Activated CD8-positive, alpha-beta memory T cell treated with anti-CD3 and anti-CD28 coated beads for 1 hour (primary cell): ENCODE measurements at regions not wholly inside any gene's neighbourhood (a gene's known extent, or its start where the extent isn't known, plus 50 kb on each side); places are given as distances from the start of the nearest gene placed in this dataset.
"Not testable (repeated sequence)": the region's sequence is repeated elsewhere in the genome, so short reads cannot be mapped to it uniquely, and the experiment has no call there.

Experiments
- DNase-seq, 2 donors: peaks; one replicate each; pipeline ENCODE4 v3.0.0-alpha.2; 2020; ENCODE audit warnings: low read depth in 1 of 2; ENCODE audit errors: extremely low read depth in 1 of 2

GRCh38 chr14:86065407-86065806 lies 535.5 kb downstream of the FLRT2 start:
- DNase-seq = no peak

DNA sequence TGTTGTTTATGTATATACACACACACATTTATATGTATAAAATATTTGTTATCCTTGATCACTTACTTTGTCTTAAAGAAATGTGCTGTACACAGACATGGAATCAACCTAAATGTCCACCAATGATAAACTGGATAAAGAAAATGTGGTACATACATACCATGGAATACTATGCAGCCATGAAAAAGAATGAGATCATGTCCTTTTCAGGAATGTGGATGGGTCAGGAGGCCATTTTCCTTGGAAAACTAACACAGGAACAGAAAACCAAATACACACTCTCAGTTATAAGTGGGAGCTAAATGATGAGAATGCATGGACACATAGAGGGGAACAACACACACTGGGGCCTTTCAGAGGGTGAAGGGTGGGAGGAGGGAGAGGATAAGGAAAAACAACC lies 534.7 kb downstream of the FLRT2 start:
- DNase-seq = not testable (repeated sequence)

DNA sequence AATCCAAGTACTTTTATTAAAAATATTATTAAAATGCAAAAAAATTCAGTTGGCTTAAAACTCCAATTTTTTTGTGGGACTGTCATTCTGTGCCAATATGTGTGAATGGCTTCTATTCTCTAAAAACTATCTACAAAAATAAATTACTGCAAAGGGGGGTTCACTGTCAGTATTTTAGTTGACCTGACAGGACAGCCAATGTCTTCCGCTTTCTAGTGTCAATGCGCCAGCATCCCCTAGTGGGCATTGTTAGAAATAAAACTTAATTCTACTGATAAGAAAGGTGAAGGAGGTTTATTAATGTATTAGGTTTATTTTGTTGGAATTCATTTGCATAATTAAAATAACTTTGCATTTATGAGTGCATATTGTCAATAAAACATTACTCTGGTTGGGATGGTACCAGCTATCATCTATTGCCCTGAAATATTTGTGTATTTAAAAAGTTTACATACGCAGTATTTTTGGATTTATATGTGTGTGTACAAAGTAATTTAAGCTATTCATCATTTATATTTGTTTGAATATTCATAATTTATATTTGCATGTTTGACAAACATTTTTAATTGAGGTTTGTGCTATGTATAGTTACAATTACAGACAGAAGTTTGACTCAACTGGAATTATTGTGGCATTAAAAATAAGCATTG lies 527.2 kb downstream of the FLRT2 start:
- no peak for DNase-seq

DNA sequence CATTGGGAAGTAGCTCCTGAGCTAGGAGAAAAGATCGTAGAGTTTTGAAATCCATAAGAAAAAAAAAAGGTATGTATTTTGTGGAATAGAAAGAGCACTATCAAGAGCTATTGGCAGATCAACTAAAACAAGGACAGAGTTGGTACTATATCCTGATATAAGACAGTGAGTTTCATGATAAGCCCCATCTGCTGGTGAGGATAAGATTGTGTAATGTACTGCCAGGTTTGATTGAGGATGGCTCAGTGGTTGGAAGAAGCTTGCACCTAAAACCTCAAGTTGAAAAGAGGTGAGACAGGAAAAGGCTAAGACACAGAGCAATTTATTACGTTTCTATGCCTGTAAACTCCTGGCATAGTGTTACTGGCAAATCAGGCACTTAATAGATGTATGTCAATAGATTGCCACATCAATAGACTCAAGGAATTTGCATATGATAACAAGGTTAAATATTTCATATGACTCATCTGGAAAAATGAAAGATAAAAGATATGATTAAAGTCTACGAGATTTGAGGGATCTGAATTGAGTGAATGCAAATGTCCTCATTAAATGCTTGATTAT lies 525.6 kb downstream of the FLRT2 start:
- no peak for DNase-seq

DNA sequence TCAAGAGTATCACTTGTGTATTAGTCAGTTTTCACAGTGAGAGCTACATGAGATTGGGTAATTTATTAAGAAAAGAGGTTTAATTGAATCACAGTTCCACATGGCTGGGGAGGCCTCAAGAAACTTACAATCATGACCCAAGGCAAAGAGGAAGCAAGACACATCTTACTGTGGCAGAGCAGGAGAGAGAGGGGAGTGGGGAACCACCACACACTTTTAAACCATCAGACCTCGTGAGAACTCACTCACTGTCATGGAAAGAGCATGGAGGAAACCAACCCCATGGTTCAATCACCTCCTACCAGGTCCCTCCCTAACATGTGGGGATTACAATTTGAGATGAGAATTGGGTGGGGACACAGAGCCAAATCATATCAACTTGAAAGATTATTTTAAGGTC lies 522.9 kb downstream of the FLRT2 start:
- no peak for DNase-seq

GRCh38 chr14:86050757-86051156 lies 520.8 kb downstream of the FLRT2 start:
- DNase-seq = no peak

- no peak for DNase-seq
Observed at GRCh38 chr14:86050072-86050683, 520.2 kb downstream of the FLRT2 start.

GRCh38 chr14:86039176-86039575 lies 509.2 kb downstream of the FLRT2 start:
- DNase-seq = no peak

DNA sequence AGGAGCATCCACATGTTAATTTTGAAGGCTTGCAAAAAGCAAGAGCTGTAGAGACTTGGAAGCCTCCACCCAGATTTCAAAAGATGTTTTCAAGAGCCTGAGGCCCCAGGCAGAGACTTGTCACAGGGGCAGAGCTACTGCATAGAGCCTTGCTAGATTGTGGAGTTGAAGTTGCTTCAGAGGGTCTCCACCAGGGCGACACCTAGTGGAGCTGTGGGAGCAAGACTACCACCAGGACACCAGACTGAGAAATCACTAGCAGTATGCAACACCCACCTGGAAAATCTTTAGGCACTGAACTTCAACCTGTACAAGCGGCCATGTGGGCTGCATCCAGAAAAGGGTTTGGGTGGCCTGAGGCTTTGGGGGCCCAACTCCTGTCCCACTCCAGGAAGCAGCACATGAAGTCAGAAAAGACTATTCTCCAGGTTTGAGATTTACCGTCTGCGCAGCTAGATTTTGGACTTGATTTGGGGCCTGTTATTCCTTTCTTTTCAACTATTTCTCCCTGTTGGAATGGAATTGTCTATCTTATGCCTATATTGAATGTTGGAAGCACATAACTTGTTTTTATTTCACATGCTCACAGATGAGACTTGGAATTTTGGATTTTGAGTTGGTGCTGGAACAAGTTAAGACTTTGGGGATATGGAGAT lies 508.6 kb downstream of the FLRT2 start:
- DNase-seq = peak in 1 of 2 donors; percentile 11

DNA sequence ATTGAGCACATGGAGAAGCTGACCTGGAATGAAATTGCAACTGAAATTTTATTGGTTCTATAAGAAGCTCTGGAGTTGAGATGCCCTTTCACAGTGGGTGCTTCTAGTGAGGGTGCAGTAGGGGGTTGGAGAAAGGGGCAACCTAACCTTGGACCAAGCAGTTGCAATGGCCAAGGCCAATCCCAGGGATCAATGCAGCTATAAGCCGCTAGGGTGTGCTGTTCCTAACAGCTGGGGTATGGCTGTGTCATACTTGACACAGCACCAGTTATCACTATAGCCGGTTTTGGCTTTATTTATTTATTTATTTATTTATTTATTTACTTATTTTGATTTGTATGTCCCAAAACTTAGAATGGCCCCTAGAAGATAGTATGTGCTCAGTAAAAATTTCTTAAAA lies 505.9 kb downstream of the FLRT2 start:
- no peak for DNase-seq

DNA sequence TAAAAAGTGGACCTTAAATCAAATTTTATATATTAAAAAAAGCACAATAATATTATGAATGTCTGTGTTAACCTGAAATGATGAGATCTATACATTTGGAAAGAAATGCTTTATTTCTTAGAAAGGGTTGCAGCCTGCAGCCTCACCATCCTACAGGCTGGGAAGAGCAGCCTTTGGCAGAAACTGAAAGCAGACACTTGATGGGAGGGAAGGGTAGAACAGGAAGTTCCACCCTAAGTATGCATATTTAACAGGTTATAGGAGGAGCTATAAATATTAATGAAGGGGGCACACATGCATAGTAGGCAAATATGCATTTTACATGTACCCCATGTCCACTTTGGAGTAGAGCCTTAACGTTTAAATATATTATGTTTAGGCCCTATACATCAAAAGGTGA lies 498.0 kb downstream of the FLRT2 start:
- DNase-seq = no peak

- no peak for DNase-seq
Observed at GRCh38 chr14:86027144-86027543, 497.2 kb downstream of the FLRT2 start.

DNA sequence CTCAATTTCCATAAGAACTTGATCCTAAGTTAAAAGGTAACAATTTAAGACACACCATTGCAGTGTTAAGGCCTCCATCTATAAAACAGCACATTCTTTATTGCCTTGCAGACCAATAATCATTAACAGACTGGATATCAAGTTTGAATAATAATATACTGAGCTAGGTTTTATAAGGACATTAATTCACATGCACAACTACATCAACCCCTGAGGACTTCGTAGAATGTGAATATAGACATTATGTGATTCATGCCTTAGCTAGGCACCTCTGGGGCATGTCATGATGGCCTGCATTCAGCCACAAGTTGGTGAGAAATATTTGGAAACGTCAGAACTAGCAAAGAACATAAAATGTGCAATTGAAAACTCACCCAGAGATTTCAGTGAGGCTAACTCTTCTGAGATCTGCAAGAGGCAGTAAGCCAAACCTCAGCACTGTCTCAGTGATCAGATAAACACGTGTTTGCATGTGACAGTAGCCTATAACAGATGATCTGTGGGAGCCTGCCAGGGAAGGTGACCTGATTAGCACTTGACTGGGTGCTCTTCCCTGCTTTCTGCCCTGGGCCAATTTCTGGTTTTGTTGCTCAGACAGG lies 492.2 kb downstream of the FLRT2 start:
- DNase-seq = no peak

GRCh38 chr14:86020841-86021240 lies 490.9 kb downstream of the FLRT2 start:
- DNase-seq = no peak

DNA sequence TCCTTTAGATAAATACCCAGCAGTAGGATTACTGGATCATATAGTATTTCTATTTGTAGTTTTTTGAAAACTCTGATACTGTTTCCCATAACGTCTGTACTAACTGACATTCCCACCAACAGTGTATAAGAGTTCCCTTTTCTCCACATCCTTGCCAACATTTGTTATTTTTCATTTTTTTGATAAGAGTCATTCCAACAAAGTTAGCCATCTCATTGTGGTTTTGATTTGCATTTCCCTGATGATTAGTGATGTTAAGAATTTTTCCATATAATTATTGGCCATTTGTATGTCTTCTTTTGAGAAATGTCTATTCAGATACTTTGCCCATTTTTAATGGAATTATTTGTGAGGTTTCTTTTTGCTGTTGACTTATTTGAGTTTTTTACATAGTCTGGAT lies 486.0 kb downstream of the FLRT2 start:
- no peak for DNase-seq

DNA sequence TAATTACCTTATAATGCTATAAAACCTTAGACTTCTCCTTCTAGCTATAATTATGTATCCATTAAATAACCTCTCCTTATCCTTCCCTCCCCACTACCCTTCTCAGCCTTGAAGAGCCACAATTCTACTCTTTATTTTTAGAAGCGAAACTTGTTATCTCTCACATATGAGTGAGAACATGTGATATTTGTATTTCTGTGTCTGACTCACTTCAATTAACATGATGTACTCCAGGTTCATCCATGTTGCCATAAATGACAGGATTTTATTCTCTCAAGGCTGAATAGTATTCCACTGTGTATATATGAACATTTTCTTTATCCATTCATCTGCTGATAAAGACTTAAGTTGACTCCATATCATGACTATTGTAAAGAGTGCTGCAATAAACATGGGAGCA lies 485.6 kb downstream of the FLRT2 start:
- DNase-seq = no peak

DNA sequence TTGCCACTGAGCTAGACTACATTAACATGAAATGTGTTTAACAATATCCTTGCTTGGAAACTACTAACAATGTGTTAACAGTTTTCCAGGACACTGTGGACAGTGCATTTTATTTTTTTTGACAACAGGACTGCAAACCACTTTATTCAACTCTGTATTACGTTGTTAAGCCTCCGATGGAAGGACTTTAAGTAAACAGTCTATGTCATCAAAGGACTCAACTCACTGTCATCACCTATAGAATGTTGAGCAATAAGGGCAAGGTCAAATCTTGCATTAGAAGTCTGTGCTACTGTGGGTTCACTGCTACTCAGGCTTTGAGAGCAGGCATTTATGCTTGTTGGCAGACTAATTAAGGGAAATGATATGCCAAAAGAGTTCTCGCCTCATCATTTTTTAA lies 483.7 kb downstream of the FLRT2 start:
- DNase-seq = no peak

- no peak for DNase-seq
Observed at GRCh38 chr14:86012461-86012860, 482.5 kb downstream of the FLRT2 start.

DNA sequence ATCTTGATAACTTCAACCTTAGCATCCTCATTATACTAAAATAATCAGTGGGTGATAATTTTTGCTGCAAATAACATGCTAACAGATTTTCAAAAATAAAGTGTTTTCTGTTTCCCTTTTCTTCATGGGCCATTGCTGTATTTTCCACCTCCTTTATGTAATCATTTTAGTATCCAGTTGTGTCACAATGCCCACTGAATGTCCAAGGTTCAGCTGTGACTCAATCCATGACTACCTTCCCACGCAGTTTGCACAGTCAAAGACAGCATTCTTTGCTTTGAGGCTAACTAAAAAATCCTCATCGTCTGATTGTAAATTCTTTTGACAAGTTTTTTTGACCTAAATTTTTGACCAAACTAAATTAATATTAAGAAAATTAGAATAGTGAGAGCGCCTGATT lies 474.1 kb downstream of the FLRT2 start:
- no peak for DNase-seq

- DNase-seq = no peak
Observed at GRCh38 chr14:85996551-85996950, 466.6 kb downstream of the FLRT2 start.

GRCh38 chr14:85991156-85991555 lies 461.2 kb downstream of the FLRT2 start:
- DNase-seq = no peak

- no peak for DNase-seq
Observed at GRCh38 chr14:85987907-85988306, 458.0 kb downstream of the FLRT2 start.
